ENCODE measurements at regions not wholly inside any gene's neighbourhood (a gene's known extent, or its start where the extent isn't known, plus 50 kb on each side); places are given as distances from the start of the nearest gene placed in this dataset.

GRCh38 chr6:169988769-169989550 is 237.5 kb downstream of the ERMARD start:
- FAIRE-seq: no peak

- FAIRE-seq: no peak
Measured at GRCh38 chr6:169986848-169987498, 235.6 kb downstream of the ERMARD start.

GRCh38 chr6:169986171-169986847 is 234.9 kb downstream of the ERMARD start:
- no peak for FAIRE-seq

- no peak for FAIRE-seq
Measured at GRCh38 chr6:169985121-169986015, 233.9 kb downstream of the ERMARD start.

GRCh38 chr6:169984181-169985120 is 233.0 kb downstream of the ERMARD start:
- FAIRE-seq: no peak

- no peak for FAIRE-seq
Measured at GRCh38 chr6:169983651-169984050, 232.2 kb downstream of the ERMARD start.

GRCh38 chr6:169982461-169983386 is 231.3 kb downstream of the ERMARD start:
- FAIRE-seq: no peak

GRCh38 chr6:169981969-169982368 is 230.5 kb downstream of the ERMARD start:
- no peak for FAIRE-seq

- no peak for FAIRE-seq
Measured at GRCh38 chr6:169981568-169981967, 230.1 kb downstream of the ERMARD start.

- FAIRE-seq: no peak
Measured at GRCh38 chr6:169980826-169981450, 229.5 kb downstream of the ERMARD start.

- FAIRE-seq: no peak
Measured at GRCh38 chr6:169979873-169980432, 228.5 kb downstream of the ERMARD start.

- no peak for FAIRE-seq
Measured at GRCh38 chr6:169978615-169979161, 227.3 kb downstream of the ERMARD start.

GRCh38 chr6:169977434-169978265 is 226.2 kb downstream of the ERMARD start:
- FAIRE-seq: no peak

GRCh38 chr6:169976301-169977081 is 225.1 kb downstream of the ERMARD start:
- FAIRE-seq: no peak

GRCh38 chr6:169975701-169976100 is 224.3 kb downstream of the ERMARD start:
- no peak for FAIRE-seq

- no peak for FAIRE-seq
Measured at GRCh38 chr6:169975286-169975685, 223.9 kb downstream of the ERMARD start.

- FAIRE-seq: no peak
Measured at GRCh38 chr6:169974663-169975062, 223.2 kb downstream of the ERMARD start.
